HEK293 (cell line): ENCODE measurements at regions not wholly inside any gene's neighbourhood (a gene's known extent, or its start where the extent isn't known, plus 50 kb on each side); places are given as distances from the start of the nearest gene placed in this dataset.
A peak's percentile ranks its signal among the peaks of the same experiment; 100 is the strongest.

Experiments
- GFI1B ChIP-seq: fragments of 450-650 bp; formaldehyde crosslinking; IDR thresholded peaks from 2 replicates; pipeline ENCODE4 v1.5.1; 2016; ENCODE audit warnings: missing biosample characterization, missing genetic modification characterization
- IKZF3 ChIP-seq: fragments of 450-650 bp; IDR thresholded peaks from 2 replicates; pipeline ENCODE4 v1.5.0; 2018; ENCODE audit warnings: missing biosample characterization, mild to moderate bottlenecking, missing genetic modification characterization, moderate library complexity
- KLF7 ChIP-seq: fragments of 450-650 bp; formaldehyde crosslinking; IDR thresholded peaks from 2 replicates; pipeline ENCODE4 v1.5.1; 2016; ENCODE audit warnings: missing biosample characterization, missing genetic modification characterization, borderline replicate concordance
- KLF8 ChIP-seq: fragments of 450-650 bp; formaldehyde crosslinking; IDR thresholded peaks from 2 replicates; pipeline ENCODE4 v1.5.1; 2016; ENCODE audit warnings: missing biosample characterization, missing genetic modification characterization
- PRDM1 ChIP-seq: fragments of 450-650 bp; formaldehyde crosslinking; IDR thresholded peaks from 2 replicates; pipeline ENCODE4; 2016; ENCODE audit warnings: missing biosample characterization, missing genetic modification characterization
- SCRT2 ChIP-seq: fragments of 450-650 bp; formaldehyde crosslinking; IDR thresholded peaks from 2 replicates; pipeline ENCODE4 v1.5.1; 2016; ENCODE audit warnings: missing biosample characterization, missing genetic modification characterization
- SP2 ChIP-seq: fragments of 450-650 bp; formaldehyde crosslinking; IDR thresholded peaks from 2 replicates; pipeline ENCODE4 v1.5.1; 2016; ENCODE audit warnings: missing biosample characterization, missing genetic modification characterization
- TCF7L2 ChIP-seq: IDR thresholded peaks from 2 replicates; pipeline ENCODE4 v1.6.1; 2011; ENCODE audit warnings: low read depth, mild to moderate bottlenecking, inconsistent platforms, low read length, moderate library complexity, borderline replicate concordance
- ZBTB48 ChIP-seq: fragments of 450-650 bp; formaldehyde crosslinking; IDR thresholded peaks from 2 replicates; pipeline ENCODE4 v1.5.1; 2016; ENCODE audit warnings: missing biosample characterization, missing genetic modification characterization
- ZFP41 ChIP-seq: fragments of 450-650 bp; formaldehyde crosslinking; IDR thresholded peaks from 2 replicates; pipeline ENCODE4 v1.5.1; 2016; ENCODE audit warnings: missing biosample characterization, missing genetic modification characterization, borderline replicate concordance
- ZNF133 ChIP-seq: fragments of 450-650 bp; formaldehyde crosslinking; IDR thresholded peaks from 2 replicates; pipeline ENCODE4 v1.5.1; 2016; ENCODE audit warnings: missing biosample characterization, missing genetic modification characterization
- ZNF16 ChIP-seq: fragments of 450-650 bp; formaldehyde crosslinking; IDR thresholded peaks from 2 replicates; pipeline ENCODE4 v1.5.1; 2016; ENCODE audit warnings: low read depth, missing biosample characterization, missing genetic modification characterization
- ZNF24 ChIP-seq: fragments of 450-650 bp; formaldehyde crosslinking; IDR thresholded peaks from 2 replicates; pipeline ENCODE4 v1.5.1; 2016; ENCODE audit warnings: missing biosample characterization, missing genetic modification characterization
- ZNF324 ChIP-seq: fragments of 450-650 bp; formaldehyde crosslinking; IDR thresholded peaks from 2 replicates; pipeline ENCODE4 v1.5.1; 2016; ENCODE audit warnings: missing biosample characterization, missing genetic modification characterization
- ZNF335 ChIP-seq: fragments of 450-650 bp; formaldehyde crosslinking; conservative IDR thresholded peaks from 2 replicates; pipeline ENCODE4 v1.5.1; 2016; ENCODE audit warnings: missing biosample characterization, missing genetic modification characterization
- ZNF514 ChIP-seq: fragments of 450-650 bp; formaldehyde crosslinking; IDR thresholded peaks from 2 replicates; pipeline ENCODE4 v1.5.1; 2016; ENCODE audit warnings: missing biosample characterization, missing genetic modification characterization
- ZNF548 ChIP-seq: fragments of 450-650 bp; formaldehyde crosslinking; IDR thresholded peaks from 2 replicates; pipeline ENCODE4 v1.5.1; 2016; ENCODE audit warnings: missing biosample characterization, missing genetic modification characterization
- ZNF560 ChIP-seq: fragments of 450-650 bp; formaldehyde crosslinking; IDR thresholded peaks from 2 replicates; pipeline ENCODE4 v1.5.1; 2017; ENCODE audit warnings: missing biosample characterization, missing genetic modification characterization, borderline replicate concordance
- ZNF624 ChIP-seq: fragments of 450-650 bp; formaldehyde crosslinking; IDR thresholded peaks from 2 replicates; pipeline ENCODE4 v1.5.1; 2017; ENCODE audit warnings: missing biosample characterization, missing genetic modification characterization
- ZNF629 ChIP-seq: fragments of 450-650 bp; formaldehyde crosslinking; IDR thresholded peaks from 2 replicates; pipeline ENCODE4 v1.5.1; 2017; ENCODE audit warnings: missing biosample characterization, missing genetic modification characterization
- ZNF660 ChIP-seq: fragments of 450-650 bp; IDR thresholded peaks from 2 replicates; pipeline ENCODE4 v1.5.1; 2018; ENCODE audit warnings: missing biosample characterization, mild to moderate bottlenecking, missing genetic modification characterization
- ZSCAN16 ChIP-seq: fragments of 450-650 bp; formaldehyde crosslinking; IDR thresholded peaks from 2 replicates; pipeline ENCODE4 v1.5.1; 2016; ENCODE audit warnings: missing biosample characterization, missing genetic modification characterization
- ZSCAN30 ChIP-seq: fragments of 450-650 bp; IDR thresholded peaks from 2 replicates; pipeline ENCODE4 v1.5.1; 2018; ENCODE audit warnings: missing biosample characterization, mild to moderate bottlenecking, missing genetic modification characterization, moderate library complexity
- TF ChIP-seq, protein P1 (sequence below): fragments of 450-650 bp; formaldehyde crosslinking; IDR thresholded peaks from 2 replicates; pipeline ENCODE4 v1.5.1; 2016; ENCODE audit warnings: missing biosample characterization, missing genetic modification characterization
- TF ChIP-seq, protein P2 (sequence below): fragments of 450-650 bp; formaldehyde crosslinking; IDR thresholded peaks from 2 replicates; pipeline ENCODE4 v1.5.1; 2016; ENCODE audit warnings: missing biosample characterization, missing genetic modification characterization
- TF ChIP-seq, protein P3 (sequence below): fragments of 450-650 bp; formaldehyde crosslinking; IDR thresholded peaks from 2 replicates; pipeline ENCODE4 v1.5.1; 2016; ENCODE audit warnings: missing biosample characterization, missing genetic modification characterization
- TF ChIP-seq, protein P4 (sequence below): fragments of 450-650 bp; formaldehyde crosslinking; IDR thresholded peaks from 2 replicates; pipeline ENCODE4 v1.5.1; 2016; ENCODE audit warnings: missing biosample characterization, missing genetic modification characterization
- TF ChIP-seq, protein P5 (sequence below): fragments of 450-650 bp; formaldehyde crosslinking; IDR thresholded peaks from 2 replicates; pipeline ENCODE4 v1.5.1; 2016; ENCODE audit warnings: missing biosample characterization, missing genetic modification characterization
- TF ChIP-seq, protein P6 (sequence below): fragments of 450-650 bp; IDR thresholded peaks from 2 replicates; pipeline ENCODE4 v1.5.1; 2018; ENCODE audit warnings: missing biosample characterization, missing genetic modification characterization

DNA sequence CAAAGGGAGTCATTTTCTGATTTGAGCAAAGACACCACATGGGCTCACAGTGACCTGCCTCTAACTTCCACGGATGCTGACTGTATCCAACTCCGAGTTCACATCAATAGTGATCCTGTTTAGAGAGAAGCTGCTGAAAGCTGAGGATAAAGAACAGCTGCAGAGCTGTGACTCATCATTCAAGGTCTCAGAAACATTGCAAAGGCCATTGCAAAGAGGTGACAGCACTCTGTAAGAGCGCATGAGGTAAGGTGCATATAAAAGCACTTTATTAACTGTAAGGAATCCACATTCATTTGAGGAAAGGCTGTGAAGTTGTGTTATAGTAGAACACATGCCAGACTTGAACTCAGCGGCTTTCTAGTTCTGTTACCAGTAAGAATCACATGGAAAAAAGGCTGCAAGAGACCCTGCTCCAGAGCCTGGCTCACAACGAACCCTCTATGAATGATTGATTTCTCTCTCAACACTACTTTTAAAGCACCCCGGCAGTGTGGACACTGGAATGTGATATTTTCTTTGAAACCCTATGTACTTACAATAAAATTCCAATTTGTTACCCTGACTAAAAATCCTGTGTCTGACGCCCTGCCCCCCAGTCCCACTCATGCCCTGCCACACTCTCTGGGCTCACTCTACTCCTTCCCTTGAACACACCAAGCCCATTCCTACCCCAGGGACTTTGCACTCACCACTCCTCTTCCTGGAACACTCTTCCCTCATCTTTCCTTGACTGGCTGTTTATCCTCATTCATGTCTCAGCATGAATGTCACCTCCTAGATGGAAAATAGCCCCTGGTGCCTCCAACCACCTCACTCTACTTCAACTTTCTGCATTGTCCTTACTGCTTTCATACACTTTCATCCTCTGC is 111.2 kb downstream of the LSM3 start (continued):
- TF ChIP-seq, protein P1, sequence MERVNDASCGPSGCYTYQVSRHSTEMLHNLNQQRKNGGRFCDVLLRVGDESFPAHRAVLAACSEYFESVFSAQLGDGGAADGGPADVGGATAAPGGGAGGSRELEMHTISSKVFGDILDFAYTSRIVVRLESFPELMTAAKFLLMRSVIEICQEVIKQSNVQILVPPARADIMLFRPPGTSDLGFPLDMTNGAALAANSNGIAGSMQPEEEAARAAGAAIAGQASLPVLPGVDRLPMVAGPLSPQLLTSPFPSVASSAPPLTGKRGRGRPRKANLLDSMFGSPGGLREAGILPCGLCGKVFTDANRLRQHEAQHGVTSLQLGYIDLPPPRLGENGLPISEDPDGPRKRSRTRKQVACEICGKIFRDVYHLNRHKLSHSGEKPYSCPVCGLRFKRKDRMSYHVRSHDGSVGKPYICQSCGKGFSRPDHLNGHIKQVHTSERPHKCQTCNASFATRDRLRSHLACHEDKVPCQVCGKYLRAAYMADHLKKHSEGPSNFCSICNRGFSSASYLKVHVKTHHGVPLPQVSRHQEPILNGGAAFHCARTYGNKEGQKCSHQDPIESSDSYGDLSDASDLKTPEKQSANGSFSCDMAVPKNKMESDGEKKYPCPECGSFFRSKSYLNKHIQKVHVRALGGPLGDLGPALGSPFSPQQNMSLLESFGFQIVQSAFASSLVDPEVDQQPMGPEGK: no peak; the same call in 1 of the 2 replicates
- TF ChIP-seq, protein P2, sequence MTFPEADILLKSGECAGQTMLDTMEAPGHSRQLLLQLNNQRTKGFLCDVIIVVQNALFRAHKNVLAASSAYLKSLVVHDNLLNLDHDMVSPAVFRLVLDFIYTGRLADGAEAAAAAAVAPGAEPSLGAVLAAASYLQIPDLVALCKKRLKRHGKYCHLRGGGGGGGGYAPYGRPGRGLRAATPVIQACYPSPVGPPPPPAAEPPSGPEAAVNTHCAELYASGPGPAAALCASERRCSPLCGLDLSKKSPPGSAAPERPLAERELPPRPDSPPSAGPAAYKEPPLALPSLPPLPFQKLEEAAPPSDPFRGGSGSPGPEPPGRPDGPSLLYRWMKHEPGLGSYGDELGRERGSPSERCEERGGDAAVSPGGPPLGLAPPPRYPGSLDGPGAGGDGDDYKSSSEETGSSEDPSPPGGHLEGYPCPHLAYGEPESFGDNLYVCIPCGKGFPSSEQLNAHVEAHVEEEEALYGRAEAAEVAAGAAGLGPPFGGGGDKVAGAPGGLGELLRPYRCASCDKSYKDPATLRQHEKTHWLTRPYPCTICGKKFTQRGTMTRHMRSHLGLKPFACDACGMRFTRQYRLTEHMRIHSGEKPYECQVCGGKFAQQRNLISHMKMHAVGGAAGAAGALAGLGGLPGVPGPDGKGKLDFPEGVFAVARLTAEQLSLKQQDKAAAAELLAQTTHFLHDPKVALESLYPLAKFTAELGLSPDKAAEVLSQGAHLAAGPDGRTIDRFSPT (tag by site-specific recombination): no peak
- TF ChIP-seq SP2 (no peak), GFI1B (tag by site-specific recombination) (no peak), ZNF514 (tag by site-specific recombination) (no peak), ZNF324 (tag by site-specific recombination) (no peak), ZNF335 (tag by site-specific recombination) (no peak), ZFP41 (tag by site-specific recombination) (no peak), ZNF133 (tag by site-specific recombination) (no peak), KLF8 (no peak), KLF7 (tag by site-specific recombination) (no peak), ZNF548 (tag by site-specific recombination) (no peak), ZSCAN30 (tag by site-specific recombination) (no peak), SCRT2 (tag by site-specific recombination) (no peak), ZNF16 (tag by site-specific recombination) (no peak), ZNF560 (no peak), TCF7L2 (no peak), ZNF629 (peak; percentile 64), IKZF3 (no peak), ZBTB48 (no peak), PRDM1 (tag by site-specific recombination) (peak; percentile 68), ZNF24 (tag by site-specific recombination) (no peak), ZNF660 (tag by site-specific recombination) (peak; percentile 71; the same call in 1 of the 2 replicates), ZNF624 (tag by site-specific recombination) (no peak), ZSCAN16 (tag by site-specific recombination) (no peak)
- TF ChIP-seq, protein P3, sequence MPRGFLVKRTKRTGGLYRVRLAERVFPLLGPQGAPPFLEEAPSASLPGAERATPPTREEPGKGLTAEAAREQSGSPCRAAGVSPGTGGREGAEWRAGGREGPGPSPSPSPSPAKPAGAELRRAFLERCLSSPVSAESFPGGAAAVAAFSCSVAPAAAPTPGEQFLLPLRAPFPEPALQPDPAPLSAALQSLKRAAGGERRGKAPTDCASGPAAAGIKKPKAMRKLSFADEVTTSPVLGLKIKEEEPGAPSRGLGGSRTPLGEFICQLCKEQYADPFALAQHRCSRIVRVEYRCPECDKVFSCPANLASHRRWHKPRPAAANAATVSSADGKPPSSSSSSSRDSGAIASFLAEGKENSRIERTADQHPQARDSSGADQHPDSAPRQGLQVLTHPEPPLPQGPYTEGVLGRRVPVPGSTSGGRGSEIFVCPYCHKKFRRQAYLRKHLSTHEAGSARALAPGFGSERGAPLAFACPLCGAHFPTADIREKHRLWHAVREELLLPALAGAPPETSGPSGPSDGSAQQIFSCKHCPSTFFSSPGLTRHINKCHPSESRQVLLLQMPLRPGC: no peak
- TF ChIP-seq, protein P4, sequence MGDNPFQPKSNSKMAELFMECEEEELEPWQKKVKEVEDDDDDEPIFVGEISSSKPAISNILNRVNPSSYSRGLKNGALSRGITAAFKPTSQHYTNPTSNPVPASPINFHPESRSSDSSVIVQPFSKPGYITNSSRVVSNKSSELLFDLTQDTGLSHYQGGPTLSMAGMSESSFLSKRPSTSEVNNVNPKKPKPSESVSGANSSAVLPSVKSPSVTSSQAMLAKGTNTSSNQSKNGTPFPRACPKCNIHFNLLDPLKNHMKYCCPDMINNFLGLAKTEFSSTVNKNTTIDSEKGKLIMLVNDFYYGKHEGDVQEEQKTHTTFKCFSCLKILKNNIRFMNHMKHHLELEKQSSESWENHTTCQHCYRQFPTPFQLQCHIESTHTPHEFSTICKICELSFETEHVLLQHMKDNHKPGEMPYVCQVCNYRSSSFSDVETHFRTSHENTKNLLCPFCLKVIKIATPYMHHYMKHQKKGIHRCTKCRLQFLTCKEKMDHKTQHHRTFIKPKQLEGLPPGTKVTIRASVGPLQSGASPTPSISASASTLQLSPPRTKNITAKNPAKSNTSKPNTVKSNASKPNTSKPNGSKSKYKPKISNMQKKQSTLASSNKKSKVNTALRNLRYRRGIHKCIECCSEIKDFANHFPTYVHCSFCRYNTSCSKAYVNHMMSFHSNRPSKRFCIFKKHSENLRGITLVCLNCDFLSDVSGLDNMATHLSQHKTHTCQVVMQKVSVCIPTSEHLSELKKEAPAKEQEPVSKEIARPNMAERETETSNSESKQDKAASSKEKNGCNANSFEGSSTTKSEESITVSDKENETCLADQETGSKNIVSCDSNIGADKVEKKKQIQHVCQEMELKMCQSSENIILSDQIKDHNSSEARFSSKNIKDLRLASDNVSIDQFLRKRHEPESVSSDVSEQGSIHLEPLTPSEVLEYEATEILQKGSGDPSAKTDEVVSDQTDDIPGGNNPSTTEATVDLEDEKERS: no peak
- TF ChIP-seq, protein P5, sequence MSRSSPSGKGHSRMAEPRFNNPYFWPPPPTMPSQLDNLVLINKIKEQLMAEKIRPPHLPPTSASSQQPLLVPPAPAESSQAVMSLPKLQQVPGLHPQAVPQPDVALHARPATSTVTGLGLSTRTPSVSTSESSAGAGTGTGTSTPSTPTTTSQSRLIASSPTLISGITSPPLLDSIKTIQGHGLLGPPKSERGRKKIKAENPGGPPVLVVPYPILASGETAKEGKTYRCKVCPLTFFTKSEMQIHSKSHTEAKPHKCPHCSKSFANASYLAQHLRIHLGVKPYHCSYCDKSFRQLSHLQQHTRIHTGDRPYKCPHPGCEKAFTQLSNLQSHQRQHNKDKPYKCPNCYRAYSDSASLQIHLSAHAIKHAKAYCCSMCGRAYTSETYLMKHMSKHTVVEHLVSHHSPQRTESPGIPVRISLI (tag by site-specific recombination): no peak
- TF ChIP-seq, protein P6, sequence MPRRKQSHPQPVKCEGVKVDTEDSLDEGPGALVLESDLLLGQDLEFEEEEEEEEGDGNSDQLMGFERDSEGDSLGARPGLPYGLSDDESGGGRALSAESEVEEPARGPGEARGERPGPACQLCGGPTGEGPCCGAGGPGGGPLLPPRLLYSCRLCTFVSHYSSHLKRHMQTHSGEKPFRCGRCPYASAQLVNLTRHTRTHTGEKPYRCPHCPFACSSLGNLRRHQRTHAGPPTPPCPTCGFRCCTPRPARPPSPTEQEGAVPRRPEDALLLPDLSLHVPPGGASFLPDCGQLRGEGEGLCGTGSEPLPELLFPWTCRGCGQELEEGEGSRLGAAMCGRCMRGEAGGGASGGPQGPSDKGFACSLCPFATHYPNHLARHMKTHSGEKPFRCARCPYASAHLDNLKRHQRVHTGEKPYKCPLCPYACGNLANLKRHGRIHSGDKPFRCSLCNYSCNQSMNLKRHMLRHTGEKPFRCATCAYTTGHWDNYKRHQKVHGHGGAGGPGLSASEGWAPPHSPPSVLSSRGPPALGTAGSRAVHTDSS (tag by site-specific recombination): no peak
